SH-SY5Y (cell line): ENCODE measurements at regions not wholly inside any gene's neighbourhood (a gene's known extent, or its start where the extent isn't known, plus 50 kb on each side); places are given as distances from the start of the nearest gene placed in this dataset.

Experiments
- GATA2 ChIP-seq: IDR thresholded peaks from 2 replicates; pipeline ENCODE4 v1.6.1; 2011; ENCODE audit warnings: mild to moderate bottlenecking, low read depth, low read length
- GATA3 ChIP-seq: IDR thresholded peaks from 2 replicates; pipeline ENCODE4 v1.6.1; 2011; ENCODE audit warnings: low read depth, mild to moderate bottlenecking, low read length, moderate library complexity

GRCh38 chr13:22219709-22220108 is 548.8 kb downstream of the FGF9 start:
- TF ChIP-seq GATA2 (no peak), GATA3 (no peak)

- TF ChIP-seq GATA3 (no peak), GATA2 (no peak)
These were observed 549.6 kb downstream of the FGF9 start for GRCh38 chr13:22220151-22221135.

- no peak for TF ChIP-seq GATA2
- no peak for TF ChIP-seq GATA3
These were observed 552.5 kb downstream of the FGF9 start for GRCh38 chr13:22223411-22223810.

- no peak for TF ChIP-seq GATA3
- TF ChIP-seq GATA2, result no peak
These were observed 555.2 kb downstream of the FGF9 start for GRCh38 chr13:22226086-22226485.

GRCh38 chr13:22227895-22228294 is 557.0 kb downstream of the FGF9 start:
- TF ChIP-seq GATA2 (no peak), GATA3 (no peak)

DNA sequence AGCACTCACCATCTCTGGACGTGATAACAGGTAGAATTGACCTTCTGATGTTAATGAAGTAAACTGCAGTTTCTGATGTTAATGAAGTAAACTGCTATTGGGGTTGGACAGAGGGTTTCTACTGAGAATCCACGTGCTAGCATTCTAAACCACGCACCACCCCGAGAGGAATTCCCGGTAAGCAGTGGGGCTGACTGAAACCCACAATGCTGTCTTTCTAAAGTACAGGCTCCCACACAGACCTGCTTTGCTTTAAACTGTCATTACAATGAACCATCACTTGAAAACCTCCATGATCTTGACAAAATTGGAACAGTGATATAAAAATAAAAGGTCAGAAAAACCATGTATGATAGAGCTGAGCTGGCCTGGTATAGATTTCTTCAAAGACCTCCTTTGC is 559.0 kb downstream of the FGF9 start:
- TF ChIP-seq GATA2 (no peak), GATA3 (no peak)

- TF ChIP-seq GATA3, result no peak
- TF ChIP-seq GATA2, result no peak
These were observed 561.3 kb downstream of the FGF9 start for GRCh38 chr13:22232186-22232585.

DNA sequence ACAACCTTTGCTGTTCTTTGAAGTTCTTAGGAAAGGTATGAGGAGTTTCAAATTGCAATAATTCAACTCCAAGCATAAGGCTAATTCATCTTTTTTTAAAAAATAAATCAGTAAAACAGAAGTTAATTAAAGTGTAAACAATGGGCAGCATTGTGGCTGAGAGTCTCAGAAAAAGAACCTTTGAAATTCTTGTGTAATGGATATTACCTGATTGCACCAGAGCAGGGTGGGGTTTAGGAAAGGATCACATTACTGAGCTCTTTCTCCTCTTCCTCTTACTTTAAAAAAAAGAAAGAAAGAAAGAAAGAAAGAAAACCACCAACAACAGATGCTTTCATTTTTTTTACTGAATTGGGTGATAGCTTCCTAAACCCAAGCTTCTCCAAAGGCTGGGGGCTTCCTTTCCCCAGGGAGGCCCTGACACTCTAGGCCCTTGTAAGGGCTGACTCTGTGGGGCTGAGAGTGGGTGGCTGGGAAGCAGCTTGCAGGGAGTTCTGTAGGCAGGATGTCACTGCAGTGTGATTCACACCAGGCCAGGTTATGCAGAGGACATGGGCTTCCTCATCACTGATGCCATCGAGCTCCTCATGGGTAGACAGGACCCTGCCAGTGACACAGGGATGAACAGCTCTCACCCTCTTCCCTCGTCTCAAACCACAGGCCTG is 564.5 kb downstream of the FGF9 start:
- TF ChIP-seq GATA2, result no peak
- TF ChIP-seq GATA3, result no peak

DNA sequence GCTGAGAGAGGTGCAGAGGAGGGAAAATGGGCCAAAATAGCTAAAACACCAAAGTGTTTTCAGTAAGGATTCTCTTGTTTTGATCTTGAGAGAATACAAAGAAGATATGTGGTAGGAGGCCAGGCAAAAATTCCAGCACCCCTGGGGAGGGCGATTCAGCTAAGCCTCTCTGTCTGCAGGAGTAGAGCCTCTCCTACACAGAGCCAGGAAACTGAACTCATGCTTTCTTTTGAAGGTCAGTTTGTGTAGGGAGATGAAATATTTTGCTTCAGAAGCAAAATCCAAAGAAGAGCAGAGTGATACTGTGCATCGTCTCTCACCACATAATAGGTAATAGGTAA is 565.0 kb downstream of the FGF9 start:
- TF ChIP-seq GATA3 (no peak), GATA2 (no peak)

DNA sequence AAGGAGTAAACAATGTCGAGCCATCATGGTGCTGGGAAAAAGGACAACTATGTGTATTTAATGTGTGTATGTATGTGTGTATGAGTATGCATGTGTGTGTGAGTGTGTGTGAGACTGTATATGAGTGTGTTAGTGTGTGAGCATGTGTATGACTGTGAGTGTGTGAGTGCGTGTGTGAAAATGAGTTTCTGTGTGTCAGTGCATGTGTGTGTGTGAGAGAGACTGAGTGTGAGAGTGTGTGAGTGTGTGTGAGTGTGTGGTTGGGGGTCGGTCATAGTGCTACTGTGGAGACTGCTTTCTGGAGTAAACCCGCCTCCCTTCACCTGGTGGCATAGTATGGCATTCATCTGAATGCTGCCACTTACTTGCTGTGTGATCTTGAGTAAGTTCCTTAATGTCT is 567.4 kb downstream of the FGF9 start:
- no peak for TF ChIP-seq GATA2
- no peak for TF ChIP-seq GATA3

- no peak for TF ChIP-seq GATA3
- TF ChIP-seq GATA2, result no peak
These were observed 569.8 kb downstream of the FGF9 start for GRCh38 chr13:22240716-22241115.

DNA sequence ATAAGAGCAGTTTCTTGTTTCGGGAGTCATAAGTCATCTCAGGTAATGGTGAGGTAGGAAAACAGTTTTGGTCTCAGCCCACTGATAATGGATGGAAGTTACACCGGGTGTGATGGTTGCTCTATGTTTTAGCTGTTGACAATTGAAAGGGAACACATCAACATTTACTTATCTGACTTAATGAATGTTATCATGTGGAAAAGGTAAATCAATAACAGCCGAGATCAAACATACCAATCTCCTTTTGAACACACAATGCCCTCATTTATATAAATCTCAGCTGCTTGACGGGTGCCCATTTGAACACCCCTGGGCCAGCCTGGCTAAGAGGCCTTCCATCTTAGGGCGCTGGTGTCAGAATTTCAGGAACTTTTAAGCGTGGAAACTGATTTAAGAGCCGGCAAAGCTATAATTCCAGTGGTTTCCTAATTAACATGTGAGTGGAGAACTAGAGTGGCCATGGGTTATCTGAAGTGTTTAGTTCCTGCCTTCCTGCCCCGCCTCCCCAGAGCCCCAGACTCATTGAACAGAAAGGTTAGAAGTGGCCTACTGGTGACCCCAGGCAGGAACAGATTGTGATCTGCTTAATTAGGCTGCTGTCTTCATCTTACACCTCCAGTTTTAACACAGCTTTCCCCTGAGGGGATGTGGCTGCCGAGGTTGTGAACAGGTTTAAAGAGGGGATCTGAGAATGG is 572.7 kb downstream of the FGF9 start:
- TF ChIP-seq GATA3 (no peak), GATA2 (no peak)

DNA sequence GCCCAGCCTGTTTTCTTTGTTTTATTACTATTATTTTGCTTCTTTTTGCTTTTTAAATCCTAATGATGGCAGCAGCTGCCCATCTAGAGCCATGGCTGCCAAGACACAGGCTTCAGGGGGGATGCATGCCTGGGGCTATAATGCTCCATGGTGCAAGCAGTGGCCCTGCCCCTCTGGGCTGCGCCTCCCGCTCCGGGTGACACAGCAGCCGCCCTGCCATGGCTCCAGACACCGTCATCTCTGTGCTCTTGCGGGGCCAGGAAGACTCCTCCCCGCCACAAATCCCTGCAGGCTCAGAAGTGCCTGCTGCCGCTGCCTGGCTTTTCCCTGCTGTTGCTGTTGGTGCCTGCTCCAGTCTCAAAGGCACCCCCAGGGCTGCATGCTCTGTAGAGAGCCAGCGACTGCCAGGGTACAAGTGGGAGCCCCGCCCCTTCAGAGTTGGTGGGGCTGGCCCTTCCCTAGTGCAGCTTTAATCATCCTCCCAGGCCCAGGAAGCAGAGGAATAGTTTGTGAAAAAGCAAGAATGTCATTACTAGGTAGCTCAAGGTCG is 581.5 kb downstream of the FGF9 start:
- TF ChIP-seq GATA2 (no peak), GATA3 (no peak)

GRCh38 chr13:22253107-22253506 is 582.2 kb downstream of the FGF9 start:
- TF ChIP-seq GATA3 (no peak), GATA2 (no peak)

- TF ChIP-seq GATA2, result no peak
- TF ChIP-seq GATA3, result no peak
These were observed 585.3 kb downstream of the FGF9 start for GRCh38 chr13:22256111-22256639.
